CD4-positive, alpha-beta T cell (primary cell): ENCODE measurements at regions not wholly inside any gene's neighbourhood (a gene's known extent, or its start where the extent isn't known, plus 50 kb on each side); places are given as distances from the start of the nearest gene placed in this dataset.

Experiments used
- ATAC-seq: fragments of 200-7000 bp; cut with Tn5 transposase; one replicate; pipeline ENCODE4 v1.10.0; 2022; ENCODE audit warnings: mild to moderate bottlenecking; ENCODE audit not compliant: poor library complexity
- CTCF ChIA-PET: fragments of 350-600 bp; sonication (Branson Sonifier 250); formaldehyde crosslinking; loops from one replicate; lab custom pipeline; 2021; ENCODE audit warnings: antibody characterized with exemption, inconsistent platforms; lab: Charles Lee
- POLR2A ChIA-PET: fragments of 350-600 bp; sonication (Branson Sonifier 250); formaldehyde crosslinking; loops from one replicate; lab custom pipeline; 2021; ENCODE audit warnings: antibody characterized with exemption, inconsistent platforms; lab: Charles Lee
- DNase-seq, 14 experiments: peaks; one replicate each; pipeline ENCODE4 v3.0.0-alpha.2; 2013 to 2020; ENCODE audit warnings: mixed read lengths in 2 of 14
- H3K27ac ChIP-seq, 2 donors: one replicate each; pipeline versions ENCODE4 v1.5.1 to v1.7.0; 2013; ENCODE audit warnings: low read length in 2 of 2, low read depth in 1 of 2, mild to moderate bottlenecking in 1 of 2
- H3K27me3 ChIP-seq, 2 experiments: 1 replicate in 1 of 2; 2 replicates in 1 of 2; pipeline versions ENCODE4 v1.6.1 to v1.7.0; 2013; ENCODE audit warnings: low read length in 2 of 2, control low read depth in 1 of 2, mild to moderate bottlenecking in 1 of 2, moderate library complexity in 1 of 2; ENCODE audit not compliant: insufficient read depth in 2 of 2, control insufficient read depth in 1 of 2
- H3K36me3 ChIP-seq: one replicate; pipeline ENCODE4 v1.6.1; 2013; ENCODE audit warnings: low read length, control low read depth; ENCODE audit not compliant: insufficient read depth
- H3K4me1 ChIP-seq: one replicate; pipeline ENCODE4 v1.6.1; 2013; ENCODE audit warnings: low read length, control low read depth; ENCODE audit not compliant: insufficient read depth
- H3K4me3 ChIP-seq: one replicate; pipeline ENCODE4 v1.5.1; 2013; ENCODE audit warnings: mild to moderate bottlenecking, low read length, moderate library complexity
- H3K9me3 ChIP-seq, 2 experiments: 1 replicate in 1 of 2; 2 replicates in 1 of 2; pipeline versions ENCODE4 v1.6.1 to v1.7.0; 2013; ENCODE audit warnings: low read length in 2 of 2, mild to moderate bottlenecking in 2 of 2, control low read depth in 1 of 2, moderate library complexity in 1 of 2; ENCODE audit not compliant: control insufficient read depth in 1 of 2, insufficient read depth in 1 of 2
- H3K27ac Mint-ChIP-seq: one replicate; pipeline ENCODE4 v1.8.0; 2020; ENCODE audit warnings: mixed read lengths
- H3K27me3 Mint-ChIP-seq: one replicate; pipeline ENCODE4 v1.8.0; 2021; ENCODE audit warnings: mixed read lengths
- H3K36me3 Mint-ChIP-seq: one replicate; pipeline ENCODE4 v1.8.0; 2021; ENCODE audit warnings: low read depth, mixed read lengths
- H3K4me1 Mint-ChIP-seq: one replicate; pipeline ENCODE4 v1.8.0; 2021; ENCODE audit warnings: low read depth, mixed read lengths
- H3K4me3 Mint-ChIP-seq: one replicate; pipeline ENCODE4 v1.8.0; 2020; ENCODE audit warnings: mild to moderate bottlenecking, mixed read lengths
- H3K9me3 Mint-ChIP-seq: one replicate; pipeline ENCODE4 v1.8.0; 2020; ENCODE audit warnings: mixed read lengths
- CTCF ChIP-seq: fragments of 200-600 bp; IDR thresholded peaks from one replicate; pipeline ENCODE4 v1.8.0; 2022; ENCODE audit warnings: antibody characterized with exemption, mild to moderate bottlenecking
- intact Hi-C, 2 experiments: fragments of 100-400 bp; cut with DNase I in 1 of 2; cut with micrococcal nuclease in 1 of 2; formaldehyde crosslinking; loops; one replicate each; pipeline versions ENCODE4 v1.15.1 to v1.9.0; 2023 to 2025; cut with DNase I, micrococcal nuclease

GRCh38 chr1:243930822-243931671 is 81.0 kb upstream of the AKT3 start:
- CTCF ChIA-PET: no interaction called here
- H3K27ac ChIP-seq: no peak overlapping the region
- ATAC-seq (no peak), DNase-seq (no peak)
- POLR2A ChIA-PET: no interaction called here
- peaks cover 28% of the 10 kb centered on the region for H3K27me3 Mint-ChIP-seq
- no peak overlapping the region for H3K4me3 ChIP-seq
- H3K36me3 ChIP-seq: no peaks in the 10 kb centered on the region
- H3K9me3 ChIP-seq: peaks cover 0 to 4% of the 10 kb centered on the region in 2 experiments
- no peak overlapping the region for H3K27ac Mint-ChIP-seq
- no peaks in the 10 kb centered on the region for H3K36me3 Mint-ChIP-seq
- peaks cover 7% of the 10 kb centered on the region for H3K9me3 Mint-ChIP-seq
- no peak overlapping the region for H3K4me3 Mint-ChIP-seq
- no peaks in the 10 kb centered on the region for H3K4me1 ChIP-seq
- H3K27me3 ChIP-seq: peaks cover 0 to 4% of the 10 kb centered on the region in 2 experiments
- intact Hi-C loops: no loop called here
- TF ChIP-seq CTCF: no peak
- no peaks in the 10 kb centered on the region for H3K4me1 Mint-ChIP-seq

DNA sequence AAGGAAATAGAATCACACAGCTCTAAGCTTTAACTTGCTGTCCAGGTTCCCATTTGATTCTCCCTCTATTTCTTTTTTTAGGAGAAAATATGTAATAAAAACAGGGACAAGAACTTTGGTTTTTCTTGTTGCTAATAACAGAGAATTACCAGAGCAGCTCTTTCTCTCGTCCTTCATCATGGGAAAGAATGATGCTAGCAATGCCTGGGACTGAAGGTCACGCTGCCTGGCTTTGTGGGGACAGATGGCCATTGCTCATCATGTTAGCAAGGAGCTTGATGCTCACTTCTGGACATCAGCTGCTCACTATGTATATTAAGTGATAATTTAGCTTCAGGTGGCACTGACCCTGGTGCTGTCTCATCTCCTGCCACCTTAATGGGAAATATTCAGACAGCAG is 77.3 kb upstream of the AKT3 start:
- Mint-ChIP-seq H3K27me3 (peaks cover 25% of the 10 kb centered on the region), H3K4me1 (no peaks in the 10 kb centered on the region), H3K27ac (no peak overlapping the region), H3K4me3 (no peak overlapping the region), H3K9me3 (no peaks in the 10 kb centered on the region), H3K36me3 (no peaks in the 10 kb centered on the region)
- no peak for ATAC-seq
- no peak for DNase-seq
- Histone ChIP-seq H3K4me3 (no peak overlapping the region), H3K27me3 (peaks cover 0 to 8% of the 10 kb centered on the region in 2 experiments), H3K36me3 (no peaks in the 10 kb centered on the region), H3K9me3 (no peaks in the 10 kb centered on the region), H3K4me1 (no peaks in the 10 kb centered on the region), H3K27ac (no peak overlapping the region)
- POLR2A ChIA-PET: no interaction called here
- intact Hi-C loops: no loop called here
- no peak for TF ChIP-seq CTCF
- CTCF ChIA-PET: no interaction called here

- H3K27ac Mint-ChIP-seq: no peak overlapping the region
- H3K27me3 Mint-ChIP-seq: peaks cover 27% of the 10 kb centered on the region
- H3K4me3 ChIP-seq: no peak overlapping the region
- DNase-seq (no peak), ATAC-seq (no peak)
- H3K27me3 ChIP-seq: peaks cover 0 to 5% of the 10 kb centered on the region in 2 experiments
- H3K4me3 Mint-ChIP-seq: no peak overlapping the region
- H3K4me1 ChIP-seq: no peaks in the 10 kb centered on the region
- H3K36me3 ChIP-seq: no peaks in the 10 kb centered on the region
- no peaks in the 10 kb centered on the region for H3K4me1 Mint-ChIP-seq
- H3K36me3 Mint-ChIP-seq: no peaks in the 10 kb centered on the region
- ChIA-PET CTCF (no interaction called here), POLR2A (no interaction called here)
- H3K9me3 Mint-ChIP-seq: no peaks in the 10 kb centered on the region
- no peaks in the 10 kb centered on the region for H3K9me3 ChIP-seq
- no peak overlapping the region for H3K27ac ChIP-seq
- no peak for TF ChIP-seq CTCF
- intact Hi-C loops: no loop called here
Observed at GRCh38 chr1:243926803-243927245, 76.8 kb upstream of the AKT3 start.
